ENCODE measurements at regions not wholly inside any gene's neighbourhood (a gene's known extent, or its start where the extent isn't known, plus 50 kb on each side); places are given as distances from the start of the nearest gene placed in this dataset.

- ATAC-seq (no peak), FAIRE-seq (no peak), DNase-seq (ENCODE audit: low read depth in 1 of 2, low spot score in 1 of 2) (no peak)
- Histone ChIP-seq H3K9me3 (no peaks in the 10 kb centered on the region), H3K4me2 (no peak overlapping the region), H3K4me1 (no peaks in the 10 kb centered on the region), H3K4me3 (no peak overlapping the region), H3K27ac (no peak overlapping the region)
- POLR2A ChIA-PET: no interaction called here
- TF ChIP-seq CTCF (IDR thresholded peaks at IDR 0.05) (no peak), ZC3H11A (IDR thresholded peaks at IDR 0.05) (no peak), HOXA7 (CRISPR knock-in tag; IDR thresholded peaks at IDR 0.05) (no peak), EHMT2 (IDR thresholded peaks at IDR 0.05; ENCODE audit: low read depth) (no peak), TFCP2L1 (CRISPR knock-in tag; IDR thresholded peaks at IDR 0.05) (no peak), FOSB (CRISPR knock-in tag; IDR thresholded peaks at IDR 0.05) (no peak), NPAS2 (CRISPR knock-in tag; IDR thresholded peaks at IDR 0.05; ENCODE audit: borderline replicate concordance) (no peak), EHF (CRISPR knock-in tag; IDR thresholded peaks at IDR 0.05) (no peak), CBX2 (IDR thresholded peaks at IDR 0.05; ENCODE audit: borderline replicate concordance, low read depth) (no peak), MAFK (IDR thresholded peaks at IDR 0.05; ENCODE audit: partially characterized antibody) (no peak), HDAC2 (IDR thresholded peaks at IDR 0.05) (no peak), POLR2A (IDR thresholded peaks at IDR 0.05; ENCODE audit: low read length) (no peak), ZFP36 (IDR thresholded peaks at IDR 0.05; ENCODE audit: borderline replicate concordance, partially characterized antibody) (no peak), NR3C1 (IDR thresholded peaks at IDR 0.05) (no peak), CHD4 (IDR thresholded peaks at IDR 0.05; ENCODE audit: borderline replicate concordance) (no peak), ESRRA (IDR thresholded peaks at IDR 0.05; ENCODE audit: borderline replicate concordance, low read length) (no peak), ZNF302 (CRISPR knock-in tag; IDR thresholded peaks at IDR 0.05) (no peak), HOXB13 (CRISPR knock-in tag; IDR thresholded peaks at IDR 0.05; ENCODE audit: low read depth) (no peak)
- TF ChIP-seq, protein P1, sequence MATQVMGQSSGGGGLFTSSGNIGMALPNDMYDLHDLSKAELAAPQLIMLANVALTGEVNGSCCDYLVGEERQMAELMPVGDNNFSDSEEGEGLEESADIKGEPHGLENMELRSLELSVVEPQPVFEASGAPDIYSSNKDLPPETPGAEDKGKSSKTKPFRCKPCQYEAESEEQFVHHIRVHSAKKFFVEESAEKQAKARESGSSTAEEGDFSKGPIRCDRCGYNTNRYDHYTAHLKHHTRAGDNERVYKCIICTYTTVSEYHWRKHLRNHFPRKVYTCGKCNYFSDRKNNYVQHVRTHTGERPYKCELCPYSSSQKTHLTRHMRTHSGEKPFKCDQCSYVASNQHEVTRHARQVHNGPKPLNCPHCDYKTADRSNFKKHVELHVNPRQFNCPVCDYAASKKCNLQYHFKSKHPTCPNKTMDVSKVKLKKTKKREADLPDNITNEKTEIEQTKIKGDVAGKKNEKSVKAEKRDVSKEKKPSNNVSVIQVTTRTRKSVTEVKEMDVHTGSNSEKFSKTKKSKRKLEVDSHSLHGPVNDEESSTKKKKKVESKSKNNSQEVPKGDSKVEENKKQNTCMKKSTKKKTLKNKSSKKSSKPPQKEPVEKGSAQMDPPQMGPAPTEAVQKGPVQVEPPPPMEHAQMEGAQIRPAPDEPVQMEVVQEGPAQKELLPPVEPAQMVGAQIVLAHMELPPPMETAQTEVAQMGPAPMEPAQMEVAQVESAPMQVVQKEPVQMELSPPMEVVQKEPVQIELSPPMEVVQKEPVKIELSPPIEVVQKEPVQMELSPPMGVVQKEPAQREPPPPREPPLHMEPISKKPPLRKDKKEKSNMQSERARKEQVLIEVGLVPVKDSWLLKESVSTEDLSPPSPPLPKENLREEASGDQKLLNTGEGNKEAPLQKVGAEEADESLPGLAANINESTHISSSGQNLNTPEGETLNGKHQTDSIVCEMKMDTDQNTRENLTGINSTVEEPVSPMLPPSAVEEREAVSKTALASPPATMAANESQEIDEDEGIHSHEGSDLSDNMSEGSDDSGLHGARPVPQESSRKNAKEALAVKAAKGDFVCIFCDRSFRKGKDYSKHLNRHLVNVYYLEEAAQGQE (IDR thresholded peaks at IDR 0.05): no peak
- WGBS (ENCODE audit: missing lambda C conversion rate): 2% methylated on average over 1 of the region's 1 CpG
- CTCF ChIA-PET: no interaction called here
These were observed 409.9 kb upstream of the SOX5 start for GRCh38 chr12:24359418-24359817.

GRCh38 chr12:24356240-24356804 is 406.9 kb upstream of the SOX5 start:
- FAIRE-seq (no peak), DNase-seq (ENCODE audit: low read depth in 1 of 2, low spot score in 1 of 2) (no peak), ATAC-seq (no peak)
- TF ChIP-seq MAZ (IDR thresholded peaks at IDR 0.05; ENCODE audit: borderline replicate concordance, low read depth, low read length) (no peak), RFX5 (IDR thresholded peaks at IDR 0.05) (no peak), SMC3 (IDR thresholded peaks at IDR 0.05) (no peak), TP53 (CRISPR knock-in tag; IDR thresholded peaks at IDR 0.05) (no peak), RARB (CRISPR knock-in tag; IDR thresholded peaks at IDR 0.05) (no peak), ZFP36 (IDR thresholded peaks at IDR 0.05; ENCODE audit: borderline replicate concordance, partially characterized antibody) (no peak), JUN (IDR thresholded peaks at IDR 0.05) (no peak), EP300 (IDR thresholded peaks at IDR 0.05) (no peak), NPAS2 (CRISPR knock-in tag; IDR thresholded peaks at IDR 0.05; ENCODE audit: borderline replicate concordance) (no peak), HES2 (IDR thresholded peaks at IDR 0.05) (no peak), FOSB (CRISPR knock-in tag; IDR thresholded peaks at IDR 0.05) (no peak), RCOR1 (IDR thresholded peaks at IDR 0.05; ENCODE audit: low read depth, low read length) (no peak), HOXA7 (CRISPR knock-in tag; IDR thresholded peaks at IDR 0.05) (no peak)
- no peaks in the 10 kb centered on the region for H3K9me3 ChIP-seq
- H3K4me3 ChIP-seq: no peak overlapping the region
- H3K4me2 ChIP-seq: no peak overlapping the region
- WGBS (ENCODE audit: missing lambda C conversion rate): 24% methylated on average over 3 of the region's 3 CpGs
- POLR2A ChIA-PET: no interaction called here
- H3K27ac ChIP-seq: no peak overlapping the region
- CTCF ChIA-PET: interaction anchor here (0.6 kb wide), 1 partner anchor 654 kb away, joined by 4 read pairs; no protein-coding TSS in a partner anchor
- H3K4me1 ChIP-seq: no peaks in the 10 kb centered on the region
